HEK293T (cell line): ENCODE measurements at regions not wholly inside any gene's neighbourhood (a gene's known extent, or its start where the extent isn't known, plus 50 kb on each side); places are given as distances from the start of the nearest gene placed in this dataset.

ENCODE experiments used
- CTBP1 ChIP-seq: fragments of 450-650 bp; IDR thresholded peaks from 2 replicates; pipeline ENCODE4 v1.6.1; 2016; ENCODE audit warnings: borderline replicate concordance
- ELF4 ChIP-seq: fragments of 450-650 bp; IDR thresholded peaks from 2 replicates; pipeline ENCODE4 v1.6.1; 2017; ENCODE audit warnings: antibody characterized with exemption
- FOXA1 ChIP-seq: fragments of 450-650 bp; IDR thresholded peaks from 2 replicates; pipeline ENCODE4 v1.6.1; 2016; ENCODE audit warnings: mild to moderate bottlenecking
- FOXK2 ChIP-seq: fragments of 450-650 bp; IDR thresholded peaks from 2 replicates; pipeline ENCODE4 v1.6.1; 2016; ENCODE audit warnings: mild to moderate bottlenecking
- FOXM1 ChIP-seq: fragments of 450-650 bp; IDR thresholded peaks from 2 replicates; pipeline ENCODE4 v1.6.1; 2017; ENCODE audit warnings: mild to moderate bottlenecking, borderline replicate concordance
- HDGF ChIP-seq: fragments of 450-650 bp; IDR thresholded peaks from 2 replicates; pipeline ENCODE4 v1.6.1; 2017; ENCODE audit warnings: antibody characterized with exemption, borderline replicate concordance
- L3MBTL2 ChIP-seq: fragments of 450-650 bp; conservative IDR thresholded peaks from 2 replicates; pipeline ENCODE4 v1.6.1; 2016; ENCODE audit warnings: mild to moderate bottlenecking
- NFRKB ChIP-seq: fragments of 450-650 bp; IDR thresholded peaks from 2 replicates; pipeline ENCODE4 v1.6.1; 2016; ENCODE audit warnings: mild to moderate bottlenecking, moderate library complexity
- PKNOX1 ChIP-seq: fragments of 450-650 bp; IDR thresholded peaks from 2 replicates; pipeline ENCODE4 v1.6.1; 2016
- SP1 ChIP-seq: fragments of 450-650 bp; IDR thresholded peaks from 2 replicates; pipeline ENCODE4 v1.6.1; 2017
- SUZ12 ChIP-seq: fragments of 450-650 bp; IDR thresholded peaks from 2 replicates; pipeline ENCODE4 v1.6.1; 2016; ENCODE audit warnings: mild to moderate bottlenecking
- TARDBP ChIP-seq: fragments of 450-650 bp; IDR thresholded peaks from 2 replicates; pipeline ENCODE4 v1.6.1; 2016
- ZNF384 ChIP-seq: fragments of 450-650 bp; IDR thresholded peaks from 2 replicates; pipeline ENCODE4 v1.6.1; 2016

GRCh38 chr14:98445718-98446117, 826.3 kb downstream of the BCL11B start:
- no peak for TF ChIP-seq TARDBP
- TF ChIP-seq FOXA1 = no peak
- TF ChIP-seq FOXM1 = no peak
- TF ChIP-seq ELF4 = no peak
- no peak for TF ChIP-seq PKNOX1
- no peak for TF ChIP-seq CTBP1
- no peak for TF ChIP-seq NFRKB
- no peak for TF ChIP-seq SP1
- TF ChIP-seq SUZ12 = no peak
- no peak for TF ChIP-seq L3MBTL2
- no peak for TF ChIP-seq ZNF384
- TF ChIP-seq FOXK2 = no peak
- no peak for TF ChIP-seq HDGF
